ENCODE measurements at regions not wholly inside any gene's neighbourhood (a gene's known extent, or its start where the extent isn't known, plus 50 kb on each side); places are given as distances from the start of the nearest gene placed in this dataset.
"Not testable (repeated sequence)": the region's sequence is repeated elsewhere in the genome, so short reads cannot be mapped to it uniquely, and the experiment has no call there.

GRCh38 chr6:126888727-126889725 is 229.4 kb upstream of the RSPO3 start:
- no peak for TF ChIP-seq CTCF (IDR thresholded peaks at IDR 0.05)
- no peaks in the 10 kb centered on the region for H3K36me3 ChIP-seq
- no peaks in the 10 kb centered on the region for H3K27me3 ChIP-seq
- no peak overlapping the region for H3K4me3 ChIP-seq
- H3K4me1 ChIP-seq, result no peaks in the 10 kb centered on the region
- DNase-seq (no peak), ATAC-seq (no peak)
- intact Hi-C loops (cut with DNase I), result no loop called here
- H3K27ac ChIP-seq, result no peak overlapping the region
- 56 to 62% methylated on average over 5 of the region's 5 CpGs for WGBS, 2 donors
- no peaks in the 10 kb centered on the region for H3K9me3 ChIP-seq

GRCh38 chr6:126890055-126890454 is 228.4 kb upstream of the RSPO3 start:
- ATAC-seq (no peak), DNase-seq (no peak)
- TF ChIP-seq CTCF (IDR thresholded peaks at IDR 0.05), result no peak
- H3K27ac ChIP-seq, result no peak overlapping the region
- WGBS, 2 donors, result 90 to 92% methylated on average over 2 of the region's 2 CpGs
- no peaks in the 10 kb centered on the region for H3K9me3 ChIP-seq
- H3K4me1 ChIP-seq, result no peaks in the 10 kb centered on the region
- intact Hi-C loops (cut with DNase I), result no loop called here
- H3K27me3 ChIP-seq, result no peaks in the 10 kb centered on the region
- no peak overlapping the region for H3K4me3 ChIP-seq
- no peaks in the 10 kb centered on the region for H3K36me3 ChIP-seq

- ATAC-seq, result no peak
- no peak for TF ChIP-seq CTCF (IDR thresholded peaks at IDR 0.05)
- H3K4me3 ChIP-seq, result no peak overlapping the region
- no peaks in the 10 kb centered on the region for H3K36me3 ChIP-seq
- intact Hi-C loops (cut with DNase I), result no loop called here
- no peak for DNase-seq
- no peaks in the 10 kb centered on the region for H3K4me1 ChIP-seq
- H3K27me3 ChIP-seq, result no peaks in the 10 kb centered on the region
- 86 to 88% methylated on average over 1 of the region's 1 CpG for WGBS, 2 donors
- H3K27ac ChIP-seq, result no peak overlapping the region
- no peaks in the 10 kb centered on the region for H3K9me3 ChIP-seq
Observed at GRCh38 chr6:126891158-126891557, 227.3 kb upstream of the RSPO3 start.

- WGBS, 2 donors, result 64 to 92% methylated on average over 5 of the region's 5 CpGs
- H3K36me3 ChIP-seq; H3K4me3 ChIP-seq; ATAC-seq; H3K4me1 ChIP-seq; H3K27me3 ChIP-seq; H3K27ac ChIP-seq; DNase-seq; H3K9me3 ChIP-seq; intact Hi-C loops (cut with DNase I): not testable (repeated sequence)
Observed at GRCh38 chr6:126892869-126893268, 225.6 kb upstream of the RSPO3 start.

- whole genome bisulfite sequencing, 2 donors, result 80 to 82% methylated on average over 4 of the region's 4 CpGs
- ATAC-seq, result no peak
- intact Hi-C loops (cut with DNase I), result no loop called here
- no peak for TF ChIP-seq CTCF (IDR thresholded peaks at IDR 0.05)
- Histone ChIP-seq H3K27ac (no peak overlapping the region), H3K9me3 (no peaks in the 10 kb centered on the region), H3K27me3 (no peaks in the 10 kb centered on the region), H3K4me3 (no peak overlapping the region), H3K4me1 (no peaks in the 10 kb centered on the region), H3K36me3 (no peaks in the 10 kb centered on the region)
- no peak for DNase-seq
Observed at GRCh38 chr6:126897758-126898157, 220.7 kb upstream of the RSPO3 start.

All from heart right ventricle (tissue), 16 donors.